ENCODE measurements at regions not wholly inside any gene's neighbourhood (a gene's known extent, or its start where the extent isn't known, plus 50 kb on each side); places are given as distances from the start of the nearest gene placed in this dataset.

- Histone ChIP-seq H3K27ac (ENCODE audit: insufficient read depth, low read length) (no peak overlapping the region), H3K56ac (ENCODE audit: extremely low read depth, insufficient read depth, low read length) (no peak overlapping the region), H2BK15ac (ENCODE audit: low read depth, low read length) (no peak overlapping the region), H2AK9ac (replicated peaks; ENCODE audit: low read depth, low read length, poor library complexity) (no peak overlapping the region), H3K4me2 (ENCODE audit: low read depth, low read length) (no peak overlapping the region), H2BK20ac (ENCODE audit: low read depth, low read length) (no peak overlapping the region), H3K23ac (ENCODE audit: low read depth, low read length) (no peak overlapping the region), H3K4ac (ENCODE audit: low read depth, low read length) (no peak overlapping the region), H4K8ac (ENCODE audit: low read depth in 2 of 2, low read length in 2 of 2) (no peak overlapping the region), H4K20me1 (ENCODE audit: insufficient read depth, low read length) (no peaks in the 10 kb centered on the region), H3K9ac (ENCODE audit: low read depth, low read length) (no peak overlapping the region), H2AFZ (replicated peaks; ENCODE audit: low read length, poor library complexity) (no peak overlapping the region), H3K79me1 (ENCODE audit: low read depth in 1 of 2, low read length in 2 of 2) (no peaks in the 10 kb centered on the region), H3K9me3 (ENCODE audit: control insufficient read depth, insufficient read depth, low read length) (no peaks in the 10 kb centered on the region), H4K91ac (ENCODE audit: insufficient read depth, low read depth, low read length) (no peak overlapping the region), H3K4me1 (ENCODE audit: control insufficient read depth, insufficient read depth, low read length) (no peaks in the 10 kb centered on the region), H3K14ac (replicated peaks; ENCODE audit: low read depth, low read length) (no peak overlapping the region), H3K27me3 (ENCODE audit: control insufficient read depth, insufficient read depth, low read length) (no peaks in the 10 kb centered on the region; the same call in 1 of the 2 replicates), H2BK5ac (ENCODE audit: low read depth, low read length, poor library complexity, severe bottlenecking) (no peak overlapping the region), H3K4me3 (ENCODE audit: insufficient read depth, low read depth, low read length) (no peak overlapping the region), H2BK120ac (ENCODE audit: low read depth, low read length) (no peak overlapping the region), H3K9me1 (ENCODE audit: insufficient read depth, low read length) (no peaks in the 10 kb centered on the region), H2AK5ac (ENCODE audit: low read depth, low read length) (no peak overlapping the region), H4K5ac (ENCODE audit: low read depth, low read length) (no peak overlapping the region), H3K36me3 (ENCODE audit: control insufficient read depth, insufficient read depth, low read length) (no peaks in the 10 kb centered on the region), H3K18ac (ENCODE audit: low read depth, low read length) (no peak overlapping the region)
- ATAC-seq (ENCODE audit: low read depth) (no peak), DNase-seq (no peak)
- no CpG with 5 or more reads among the region's 3 CpGs for WGBS, 2 experiments (ENCODE audit: extremely low coverage in 2 of 2, insufficient read length in 1 of 2)
- intact Hi-C loops (cut with micrococcal nuclease), result no loop called here
- dilution Hi-C loops (cut with HindIII; ENCODE audit: low sequenced_read_pairs, unreplicated experiment), result no loop called here
- no peak for TF ChIP-seq RAD21 (IDR thresholded peaks at IDR 0.05; ENCODE audit: low read length)
- TF ChIP-seq SMC3 (IDR thresholded peaks at IDR 0.05; ENCODE audit: low read depth, low read length), result no peak
- no peak for TF ChIP-seq BHLHE40 (IDR thresholded peaks at IDR 0.05; ENCODE audit: low read depth, low read length)
- ChIA-PET POLR2A (ENCODE audit: unreplicated experiment) (no interaction called here), CTCF (no interaction called here)
- in situ Hi-C loops (cut with MboI; ENCODE audit: low sequenced_read_pairs), result no loop called here
- no TSS peak for BruUV-seq (replicated peaks)
These were observed 221.1 kb downstream of the SNX10 start for GRCh38 chr7:26512737-26513136.
